ENCODE measurements at regions not wholly inside any gene's neighbourhood (a gene's known extent, or its start where the extent isn't known, plus 50 kb on each side); places are given as distances from the start of the nearest gene placed in this dataset.

DNA sequence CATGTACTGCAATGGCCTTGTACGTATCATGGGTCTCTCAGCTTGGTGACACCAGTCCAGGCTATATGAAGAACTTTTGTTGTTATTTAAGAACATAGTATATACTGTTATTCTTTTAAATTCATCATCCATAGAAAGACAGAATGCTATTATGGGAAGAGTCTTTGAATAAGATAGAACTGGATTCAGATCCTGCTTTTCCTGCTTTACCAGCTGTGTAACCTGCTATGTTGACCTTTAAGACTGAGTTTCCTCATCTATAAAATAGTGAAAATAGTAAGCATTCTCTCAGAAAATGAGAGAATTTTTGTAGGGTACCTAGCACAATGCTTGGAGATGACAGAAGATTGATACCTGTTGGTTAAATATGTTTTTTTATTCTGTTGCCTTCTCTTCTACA, 204.1 kb upstream of the TBL1XR1 start:
- Histone ChIP-seq H4K20me1 (ENCODE audit: insufficient read depth, low read length) (no peaks in the 10 kb centered on the region), H3K9me3 (ENCODE audit: low read depth, low read length) (no peaks in the 10 kb centered on the region), H3K4me2 (ENCODE audit: insufficient read depth, low read length) (no peak overlapping the region), H3K79me2 (ENCODE audit: insufficient read depth, low read length) (no peaks in the 10 kb centered on the region), H3K36me3 (ENCODE audit: insufficient read depth, low read length) (no peaks in the 10 kb centered on the region), H3K27ac (ENCODE audit: low read depth, low read length) (no peak overlapping the region), H3K4me1 (ENCODE audit: insufficient read depth, low read length) (no peaks in the 10 kb centered on the region), H3K27me3 (ENCODE audit: insufficient read depth, low read length) (no peaks in the 10 kb centered on the region), H2AFZ (ENCODE audit: low read length) (no peak overlapping the region), H3K4me3 (ENCODE audit: insufficient read depth, low read length) (no peak overlapping the region)
- DNase-seq (ENCODE audit: insufficient read length, low spot score, missing footprints), result no peak
- TF ChIP-seq, protein P1, sequence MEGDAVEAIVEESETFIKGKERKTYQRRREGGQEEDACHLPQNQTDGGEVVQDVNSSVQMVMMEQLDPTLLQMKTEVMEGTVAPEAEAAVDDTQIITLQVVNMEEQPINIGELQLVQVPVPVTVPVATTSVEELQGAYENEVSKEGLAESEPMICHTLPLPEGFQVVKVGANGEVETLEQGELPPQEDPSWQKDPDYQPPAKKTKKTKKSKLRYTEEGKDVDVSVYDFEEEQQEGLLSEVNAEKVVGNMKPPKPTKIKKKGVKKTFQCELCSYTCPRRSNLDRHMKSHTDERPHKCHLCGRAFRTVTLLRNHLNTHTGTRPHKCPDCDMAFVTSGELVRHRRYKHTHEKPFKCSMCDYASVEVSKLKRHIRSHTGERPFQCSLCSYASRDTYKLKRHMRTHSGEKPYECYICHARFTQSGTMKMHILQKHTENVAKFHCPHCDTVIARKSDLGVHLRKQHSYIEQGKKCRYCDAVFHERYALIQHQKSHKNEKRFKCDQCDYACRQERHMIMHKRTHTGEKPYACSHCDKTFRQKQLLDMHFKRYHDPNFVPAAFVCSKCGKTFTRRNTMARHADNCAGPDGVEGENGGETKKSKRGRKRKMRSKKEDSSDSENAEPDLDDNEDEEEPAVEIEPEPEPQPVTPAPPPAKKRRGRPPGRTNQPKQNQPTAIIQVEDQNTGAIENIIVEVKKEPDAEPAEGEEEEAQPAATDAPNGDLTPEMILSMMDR (IDR thresholded peaks at IDR 0.05; ENCODE audit: extremely low read depth, low read depth, low read length), result no peak

- Histone ChIP-seq H3K4me3 (ENCODE audit: insufficient read depth, low read length) (no peak overlapping the region), H2AFZ (ENCODE audit: low read length) (no peak overlapping the region), H3K4me1 (ENCODE audit: insufficient read depth, low read length) (no peaks in the 10 kb centered on the region), H3K4me2 (ENCODE audit: insufficient read depth, low read length) (no peak overlapping the region), H3K79me2 (ENCODE audit: insufficient read depth, low read length) (no peaks in the 10 kb centered on the region), H3K36me3 (ENCODE audit: insufficient read depth, low read length) (no peaks in the 10 kb centered on the region), H3K27ac (ENCODE audit: low read depth, low read length) (no peak overlapping the region), H3K9me3 (ENCODE audit: low read depth, low read length) (no peaks in the 10 kb centered on the region), H4K20me1 (ENCODE audit: insufficient read depth, low read length) (no peaks in the 10 kb centered on the region), H3K27me3 (ENCODE audit: insufficient read depth, low read length) (no peaks in the 10 kb centered on the region)
- TF ChIP-seq, protein P1 (IDR thresholded peaks at IDR 0.05; ENCODE audit: extremely low read depth, low read depth, low read length), result no peak
- no peak for DNase-seq (ENCODE audit: insufficient read length, low spot score, missing footprints)
Observed at GRCh38 chr3:177402533-177402932, 205.3 kb upstream of the TBL1XR1 start.

DNA sequence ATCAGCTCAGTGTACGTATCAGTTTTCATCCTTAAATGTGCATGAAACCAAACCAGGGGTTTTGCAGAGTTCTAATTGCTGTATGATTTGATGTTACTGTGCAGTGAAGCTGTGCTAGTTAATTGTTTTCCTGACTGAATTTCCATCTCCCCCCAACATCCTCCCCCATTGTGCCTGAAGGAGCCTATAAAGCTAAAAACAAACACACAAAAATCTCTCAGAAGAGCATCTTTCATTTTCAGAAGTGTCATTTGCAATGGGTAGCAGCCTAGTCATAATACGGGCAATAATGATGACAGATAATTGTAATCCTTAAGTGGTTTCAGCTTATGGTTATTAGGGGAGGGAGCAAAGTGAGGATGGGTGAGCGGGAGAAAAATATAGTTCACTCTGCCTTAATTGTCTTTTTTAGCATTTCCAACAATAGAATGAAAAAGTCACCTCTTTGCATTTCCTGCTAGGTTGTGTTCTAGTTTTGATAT, 207.9 kb upstream of the TBL1XR1 start:
- no peaks in the 10 kb centered on the region for H3K4me1 ChIP-seq (ENCODE audit: insufficient read depth, low read length)
- no peaks in the 10 kb centered on the region for H3K36me3 ChIP-seq (ENCODE audit: insufficient read depth, low read length)
- TF ChIP-seq, protein P1 (IDR thresholded peaks at IDR 0.05; ENCODE audit: extremely low read depth, low read depth, low read length), result no peak
- no peak overlapping the region for H2AFZ ChIP-seq (ENCODE audit: low read length)
- no peaks in the 10 kb centered on the region for H3K9me3 ChIP-seq (ENCODE audit: low read depth, low read length)
- no peaks in the 10 kb centered on the region for H3K79me2 ChIP-seq (ENCODE audit: insufficient read depth, low read length)
- H3K27ac ChIP-seq (ENCODE audit: low read depth, low read length), result no peak overlapping the region
- H3K4me2 ChIP-seq (ENCODE audit: insufficient read depth, low read length), result no peak overlapping the region
- no peak overlapping the region for H3K4me3 ChIP-seq (ENCODE audit: insufficient read depth, low read length)
- no peaks in the 10 kb centered on the region for H4K20me1 ChIP-seq (ENCODE audit: insufficient read depth, low read length)
- no peak for DNase-seq (ENCODE audit: insufficient read length, low spot score, missing footprints)
- no peaks in the 10 kb centered on the region for H3K27me3 ChIP-seq (ENCODE audit: insufficient read depth, low read length)

GRCh38 chr3:177410730-177411129, 213.4 kb upstream of the TBL1XR1 start:
- H3K9me3 ChIP-seq (ENCODE audit: low read depth, low read length), result no peaks in the 10 kb centered on the region
- no peaks in the 10 kb centered on the region for H3K36me3 ChIP-seq (ENCODE audit: insufficient read depth, low read length)
- no peaks in the 10 kb centered on the region for H3K4me1 ChIP-seq (ENCODE audit: insufficient read depth, low read length)
- H3K79me2 ChIP-seq (ENCODE audit: insufficient read depth, low read length), result no peaks in the 10 kb centered on the region
- no peak for DNase-seq (ENCODE audit: insufficient read length, low spot score, missing footprints)
- TF ChIP-seq, protein P1 (IDR thresholded peaks at IDR 0.05; ENCODE audit: extremely low read depth, low read depth, low read length), result no peak
- H3K27ac ChIP-seq (ENCODE audit: low read depth, low read length), result no peak overlapping the region
- no peaks in the 10 kb centered on the region for H3K27me3 ChIP-seq (ENCODE audit: insufficient read depth, low read length)
- H4K20me1 ChIP-seq (ENCODE audit: insufficient read depth, low read length), result no peaks in the 10 kb centered on the region
- H3K4me2 ChIP-seq (ENCODE audit: insufficient read depth, low read length), result no peak overlapping the region
- H2AFZ ChIP-seq (ENCODE audit: low read length), result no peak overlapping the region
- H3K4me3 ChIP-seq (ENCODE audit: insufficient read depth, low read length), result no peak overlapping the region

Measured in osteoblast (primary cell).